Middle frontal gyrus (tissue), 1 donor: ENCODE measurements at regions not wholly inside any gene's neighbourhood (a gene's known extent, or its start where the extent isn't known, plus 50 kb on each side); places are given as distances from the start of the nearest gene placed in this dataset.
A peak's percentile ranks its signal among the peaks of the same experiment; 100 is the strongest.

Experiments
- DNase-seq: peaks from one replicate; pipeline ENCODE4 v3.0.0-alpha.2; 2015; ENCODE audit warnings: low spot score; ENCODE audit errors: extremely low spot score

DNA sequence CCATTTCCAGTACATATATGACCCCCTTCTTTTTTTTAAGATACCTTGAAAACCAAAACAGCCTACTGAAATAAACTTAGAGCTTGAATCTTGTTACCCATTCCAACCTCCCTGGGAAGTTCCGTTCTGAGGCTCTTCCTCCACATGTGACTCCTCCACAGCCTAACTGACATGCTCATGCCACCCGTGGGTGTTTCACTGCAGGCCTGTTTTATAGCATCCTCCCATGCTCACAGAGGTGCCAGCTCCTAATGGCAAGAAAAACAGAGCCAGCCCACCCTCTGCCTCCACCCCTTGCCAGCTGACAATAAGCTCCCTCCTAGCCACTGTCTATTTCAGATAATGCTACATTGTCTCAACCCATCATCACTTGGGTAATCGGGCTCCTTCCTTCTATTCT is 97.6 kb upstream of the E2F8 start:
- no peak for DNase-seq

- no peak for DNase-seq
Measured at GRCh38 chr11:19337779-19338178, 97.0 kb upstream of the E2F8 start.

DNA sequence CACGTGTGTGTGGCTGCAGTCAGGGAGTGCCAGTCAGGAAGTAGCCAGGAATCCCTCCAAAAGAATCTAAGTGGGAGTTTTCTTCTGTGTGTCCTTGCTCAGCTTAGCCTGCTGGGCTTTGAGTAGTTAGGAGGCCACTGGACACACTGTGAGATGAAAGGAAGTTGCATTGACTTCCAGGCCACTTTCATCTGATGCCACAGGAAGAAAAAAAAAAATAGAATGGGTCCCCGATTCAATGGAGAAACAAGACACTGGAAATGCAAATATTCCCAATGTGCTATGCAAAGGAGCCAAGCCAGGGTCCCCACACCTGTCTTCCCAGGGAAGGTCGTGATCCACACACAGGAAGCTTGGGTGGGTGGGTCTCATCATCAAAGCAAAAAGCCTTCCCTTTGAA is 95.6 kb upstream of the E2F8 start:
- DNase-seq = no peak

GRCh38 chr11:19332476-19332875 is 91.7 kb upstream of the E2F8 start:
- DNase-seq = no peak

GRCh38 chr11:19330416-19330815 is 89.7 kb upstream of the E2F8 start:
- DNase-seq = no peak

GRCh38 chr11:19329970-19330369 is 89.2 kb upstream of the E2F8 start:
- no peak for DNase-seq

GRCh38 chr11:19328586-19329311 is 88.0 kb upstream of the E2F8 start:
- no peak for DNase-seq

DNA sequence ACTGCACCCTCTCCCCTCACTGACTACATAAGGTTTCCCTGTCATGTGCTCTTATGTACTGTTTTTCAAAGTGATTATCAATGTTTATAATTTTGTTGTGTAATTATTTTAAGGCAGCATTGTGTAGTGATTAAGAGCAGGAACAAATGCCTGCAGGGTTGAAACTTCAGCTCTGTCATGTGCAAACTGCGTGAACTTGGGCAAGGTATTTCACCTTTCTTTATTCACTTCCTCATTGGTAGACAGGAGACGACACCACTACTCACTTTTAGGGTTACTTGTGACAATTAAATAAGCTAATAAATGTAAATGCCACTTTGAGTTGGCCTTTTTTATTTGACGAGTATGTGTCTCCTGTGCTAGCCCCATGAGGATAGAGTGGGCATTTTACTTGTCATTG is 86.5 kb upstream of the E2F8 start:
- DNase-seq = no peak

- no peak for DNase-seq
Measured at GRCh38 chr11:19326499-19326898, 85.8 kb upstream of the E2F8 start.

- DNase-seq = no peak
Measured at GRCh38 chr11:19323502-19323901, 82.8 kb upstream of the E2F8 start.

- DNase-seq = no peak
Measured at GRCh38 chr11:19321351-19321750, 80.6 kb upstream of the E2F8 start.

GRCh38 chr11:19320827-19321226 is 80.1 kb upstream of the E2F8 start:
- no peak for DNase-seq

DNA sequence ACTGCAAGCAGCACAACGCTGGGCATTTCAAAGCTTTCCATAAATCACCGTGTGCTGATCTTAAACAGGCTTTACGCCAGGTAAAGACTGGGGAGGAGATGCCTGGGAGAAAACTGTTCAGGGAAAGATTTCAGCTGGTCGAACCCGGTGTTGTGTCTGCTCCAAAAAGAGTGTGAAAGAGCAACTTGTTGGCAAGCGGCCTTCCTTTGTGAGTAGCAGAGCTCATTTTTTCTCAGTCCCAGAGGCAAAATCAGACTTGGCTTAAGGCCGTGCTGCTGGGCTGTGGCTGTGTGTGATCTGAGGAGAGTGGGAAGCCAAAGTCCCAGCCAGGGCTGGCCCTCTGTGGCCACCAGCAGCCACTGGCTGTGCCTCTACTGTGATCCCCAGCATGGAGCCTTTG is 75.7 kb upstream of the E2F8 start:
- no peak for DNase-seq

DNA sequence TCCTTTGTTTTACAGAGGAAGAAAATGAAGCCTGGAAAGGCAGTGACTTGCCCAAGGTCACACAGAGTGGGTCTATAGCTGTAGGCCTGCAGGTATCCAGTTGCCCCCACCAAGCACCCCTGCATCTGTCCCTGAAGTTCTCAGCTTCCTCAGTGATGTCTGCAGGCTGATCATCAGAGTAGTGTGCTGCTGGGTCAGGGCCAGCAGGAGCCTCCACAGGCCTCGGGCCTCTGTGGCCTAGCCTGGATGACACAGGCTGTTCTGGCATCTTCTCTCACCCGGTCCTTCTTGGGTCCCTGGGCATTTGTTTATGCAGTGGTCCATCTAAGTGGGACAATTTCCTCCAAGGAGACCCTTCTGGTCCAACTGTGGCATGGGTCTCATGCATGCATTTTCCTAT is 74.8 kb upstream of the E2F8 start:
- no peak for DNase-seq

DNA sequence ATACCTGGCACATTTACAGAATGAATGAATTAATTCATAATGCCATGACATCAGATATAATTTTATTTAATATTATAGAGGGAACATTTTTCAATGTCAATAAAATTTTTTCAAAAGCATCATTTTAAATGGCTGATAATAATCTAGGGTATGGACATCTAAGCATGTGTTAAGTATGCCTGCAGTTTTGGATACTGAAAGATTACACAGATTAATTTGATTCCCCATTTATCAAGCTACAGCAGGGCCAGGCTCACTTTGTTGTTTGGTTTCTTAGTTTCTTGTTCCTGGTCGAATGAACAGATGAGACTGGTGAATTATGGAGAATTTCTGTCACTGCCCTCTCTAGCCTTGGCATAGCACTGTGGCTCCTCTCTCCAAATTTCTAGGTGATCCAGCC is 72.4 kb upstream of the E2F8 start:
- no peak for DNase-seq

GRCh38 chr11:19311308-19312030 is 70.7 kb upstream of the E2F8 start:
- peak; percentile 39 for DNase-seq

- DNase-seq = no peak
Measured at GRCh38 chr11:19307498-19307897, 66.8 kb upstream of the E2F8 start.

- no peak for DNase-seq
Measured at GRCh38 chr11:19306179-19306944, 65.6 kb upstream of the E2F8 start.

- DNase-seq = no peak
Measured at GRCh38 chr11:19301361-19301760, 60.6 kb upstream of the E2F8 start.

GRCh38 chr11:19294444-19294843 is 53.7 kb upstream of the E2F8 start:
- no peak for DNase-seq

- DNase-seq = no peak
Measured at GRCh38 chr11:19291064-19291463, 50.3 kb upstream of the E2F8 start.
